HG03460 (cell line): ENCODE measurements at regions not wholly inside any gene's neighbourhood (a gene's known extent, or its start where the extent isn't known, plus 50 kb on each side); places are given as distances from the start of the nearest gene placed in this dataset.
"Not testable (repeated sequence)": the region's sequence is repeated elsewhere in the genome, so short reads cannot be mapped to it uniquely, and the experiment has no call there.

Experiments
- ATAC-seq: cut with Tn5 transposase; IDR thresholded peaks from one replicate; pipeline ENCODE4 v1.9.1; 2021; ENCODE audit not compliant: unreplicated experiment

DNA sequence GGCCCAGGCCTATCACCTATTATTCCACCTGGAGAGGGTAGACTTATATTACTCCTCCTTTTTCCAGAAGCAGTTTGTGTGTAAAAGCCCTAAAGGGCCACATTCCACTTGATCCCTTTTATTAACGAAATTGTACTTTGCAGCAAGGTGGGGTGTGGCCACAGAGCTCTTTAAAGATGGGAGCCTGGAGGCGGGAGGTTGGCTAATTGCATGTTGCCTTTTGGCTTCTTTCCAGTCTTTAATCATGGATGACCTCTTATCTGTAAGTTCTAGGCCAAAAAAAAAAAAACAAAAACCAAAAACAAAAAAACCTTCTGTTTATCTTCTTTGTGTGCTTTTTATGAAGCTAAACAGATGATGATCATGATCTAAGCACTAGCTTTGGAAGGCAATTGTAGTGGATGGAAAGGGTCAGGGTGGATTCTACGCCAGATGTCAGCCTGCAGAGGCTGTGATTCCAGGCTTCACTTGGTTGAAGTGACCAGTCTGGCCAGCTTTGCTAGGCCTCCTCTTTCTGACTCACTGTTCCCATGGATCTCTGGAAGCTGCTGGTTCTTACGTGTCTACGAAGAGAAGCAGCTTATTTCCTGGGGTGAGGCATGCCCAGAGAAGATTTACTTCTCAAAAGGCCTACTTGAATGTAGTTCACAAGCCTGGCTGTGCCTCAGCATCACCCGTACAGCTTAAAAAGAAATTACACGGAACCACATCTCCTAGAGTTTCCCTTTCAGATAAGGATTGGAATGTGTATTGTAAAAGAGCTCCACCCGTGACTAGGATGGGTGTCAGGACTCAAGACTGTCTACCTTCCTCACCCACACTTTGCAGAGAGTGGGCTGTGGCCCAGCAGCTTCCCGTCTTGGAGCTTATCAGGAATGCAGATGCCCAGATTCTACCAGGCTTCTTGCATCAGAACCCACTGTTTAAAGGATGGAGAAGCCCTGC lies 330.9 kb upstream of the C2CD4B start:
- ATAC-seq, result no peak

DNA sequence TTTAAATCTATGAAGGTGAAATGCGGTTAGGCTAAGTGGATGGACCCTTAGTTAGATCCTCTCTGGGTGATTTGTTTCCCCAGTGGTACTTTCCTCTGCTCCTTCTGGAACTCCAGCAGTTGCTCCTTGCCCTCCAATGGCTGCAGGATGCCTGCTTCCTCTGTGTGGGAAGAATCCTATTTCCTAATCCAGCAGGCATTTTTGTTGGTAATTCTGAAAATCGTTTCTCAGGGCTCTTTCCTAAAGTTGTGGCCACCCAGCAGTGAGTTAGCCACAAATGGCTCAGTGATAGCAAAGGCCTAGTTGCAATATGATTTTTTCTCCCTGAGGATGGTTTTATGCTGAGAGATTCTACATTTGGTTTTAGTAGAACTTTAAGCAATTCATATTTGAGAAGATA lies 332.3 kb upstream of the C2CD4B start:
- ATAC-seq, result no peak

DNA sequence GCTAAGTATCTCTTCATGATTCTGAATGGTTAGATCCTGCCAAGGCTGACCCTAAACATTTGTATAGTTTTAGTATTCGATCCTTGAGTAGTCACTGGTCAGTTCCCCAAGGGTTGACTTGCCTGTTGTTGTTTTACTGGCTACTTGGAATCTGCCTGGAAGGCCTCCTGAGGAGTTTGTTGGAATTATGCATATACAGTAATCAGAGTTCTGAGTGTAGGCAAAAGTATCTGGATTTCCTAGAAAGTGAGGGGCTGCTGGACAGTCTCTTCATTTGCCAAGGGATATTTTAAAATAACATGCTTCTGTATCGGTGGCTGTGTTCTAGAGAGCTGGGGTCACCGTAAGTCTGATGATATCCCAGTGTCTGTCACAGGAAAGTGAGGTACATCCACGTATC lies 333.2 kb upstream of the C2CD4B start:
- no peak for ATAC-seq

- no peak for ATAC-seq
Measured at GRCh38 chr15:62498712-62499111, 333.6 kb upstream of the C2CD4B start.

DNA sequence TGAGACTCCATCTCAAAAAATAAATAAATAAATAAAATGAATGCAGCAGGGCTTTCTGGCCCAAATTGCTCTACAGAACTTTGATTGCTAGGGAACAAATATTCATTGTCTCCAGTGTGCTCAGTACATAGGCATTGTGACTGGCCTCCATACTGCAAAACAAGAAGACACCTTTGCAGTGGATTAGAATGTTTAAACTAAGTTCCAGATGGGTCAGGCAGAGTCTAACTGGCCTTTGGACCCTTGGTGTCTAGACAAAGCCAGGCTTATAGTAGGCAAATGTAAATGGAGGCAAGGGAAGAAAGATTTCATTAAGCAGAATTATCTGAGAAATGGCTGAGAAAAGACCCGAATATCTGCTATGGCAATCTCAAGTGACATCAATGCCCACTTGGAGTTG lies 335.2 kb upstream of the C2CD4B start:
- no peak for ATAC-seq

GRCh38 chr15:62502451-62502850 lies 337.4 kb upstream of the C2CD4B start:
- no peak for ATAC-seq

DNA sequence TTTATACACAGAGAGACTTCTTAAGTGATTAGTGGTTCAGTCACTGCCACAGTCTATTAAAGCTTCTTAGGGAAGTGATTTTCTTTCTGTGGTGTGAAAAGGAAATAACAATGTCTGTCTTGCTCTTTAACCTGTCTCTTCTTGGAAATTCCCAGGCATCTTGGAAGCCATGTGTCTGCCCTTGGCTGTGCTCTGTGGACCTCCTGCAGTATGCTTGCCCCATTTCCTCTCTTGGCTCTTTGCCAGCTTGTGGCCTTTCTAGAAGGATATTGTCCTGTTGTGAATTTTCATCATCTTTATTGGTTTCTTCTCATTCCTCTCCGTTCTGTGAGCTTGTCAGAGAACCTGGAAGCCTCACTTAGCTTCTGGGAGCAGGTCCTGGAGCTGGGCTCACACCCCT lies 338.4 kb upstream of the C2CD4B start:
- ATAC-seq, result no peak

- no peak for ATAC-seq
Measured at GRCh38 chr15:62505762-62506161, 340.7 kb upstream of the C2CD4B start.

DNA sequence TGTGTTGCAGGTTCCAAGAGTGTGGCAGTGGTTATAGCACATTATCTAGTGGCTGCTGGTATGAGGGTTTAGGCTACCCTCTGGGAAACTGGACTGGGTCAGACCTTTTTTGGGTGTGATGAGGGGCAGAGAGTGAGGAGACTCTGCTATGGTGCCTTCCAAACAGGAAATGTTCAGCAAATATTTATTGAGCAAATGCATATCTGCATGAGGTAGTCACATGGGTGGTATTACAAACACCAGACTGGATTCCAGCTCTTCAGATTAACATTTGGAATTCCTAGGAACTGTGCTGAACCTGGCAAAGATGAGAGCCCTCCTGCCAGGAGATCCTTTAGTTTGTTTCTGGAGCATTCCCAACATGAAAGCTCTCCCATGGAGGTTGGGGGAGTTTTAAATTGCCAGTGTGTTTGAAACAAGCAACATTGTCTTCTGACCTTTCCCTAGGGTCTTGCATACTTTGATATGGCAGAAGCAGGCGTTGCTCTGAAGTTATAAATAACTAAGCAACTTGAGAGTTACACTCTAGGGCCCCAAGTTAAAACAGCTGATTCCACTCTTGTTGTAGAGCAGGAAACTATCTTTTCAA lies 341.2 kb upstream of the C2CD4B start:
- no peak for ATAC-seq

GRCh38 chr15:62509395-62509958 lies 344.4 kb upstream of the C2CD4B start:
- ATAC-seq, result no peak

DNA sequence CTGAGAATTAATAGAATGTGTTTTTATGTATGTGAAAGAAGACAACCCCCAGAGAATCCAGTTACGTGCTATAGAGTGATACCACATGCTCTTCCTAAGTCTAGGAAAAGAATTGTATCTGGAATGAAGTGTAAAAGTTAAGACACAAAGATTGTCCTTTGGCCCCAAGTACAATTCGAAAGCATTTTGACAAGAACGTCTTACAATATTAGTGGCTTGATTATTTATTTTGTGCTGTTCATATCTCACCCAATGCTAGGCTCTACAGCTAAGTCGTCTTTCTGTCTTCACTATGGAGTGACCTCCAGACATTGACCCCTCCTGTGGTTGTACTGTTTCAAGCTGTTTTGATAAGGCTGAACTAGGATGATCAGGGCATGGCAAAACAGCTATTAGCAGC lies 345.7 kb upstream of the C2CD4B start:
- ATAC-seq, result no peak

DNA sequence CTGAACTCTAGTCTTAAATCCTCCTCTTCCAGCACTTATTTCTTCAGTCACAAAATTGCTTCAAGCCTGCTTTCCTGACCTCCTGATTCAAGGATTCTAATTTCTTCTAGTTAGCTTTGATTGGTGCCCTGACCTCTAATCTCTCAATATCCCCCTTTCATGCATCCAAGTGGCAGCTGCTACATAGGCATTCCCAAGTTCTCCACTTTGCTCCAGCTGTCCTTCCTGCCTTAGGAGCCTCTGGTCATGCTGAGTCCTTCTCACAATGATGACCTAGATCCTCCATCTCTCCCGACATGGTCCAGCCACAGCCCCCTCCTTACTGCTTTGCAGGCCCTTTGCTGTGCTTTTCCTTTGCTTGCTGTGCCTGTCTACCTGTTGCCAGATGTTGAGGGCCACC lies 347.8 kb upstream of the C2CD4B start:
- ATAC-seq, result no peak

GRCh38 chr15:62513893-62514292 lies 348.8 kb upstream of the C2CD4B start:
- ATAC-seq, result no peak

- ATAC-seq, result no peak
Measured at GRCh38 chr15:62515696-62516395, 350.8 kb upstream of the C2CD4B start.

DNA sequence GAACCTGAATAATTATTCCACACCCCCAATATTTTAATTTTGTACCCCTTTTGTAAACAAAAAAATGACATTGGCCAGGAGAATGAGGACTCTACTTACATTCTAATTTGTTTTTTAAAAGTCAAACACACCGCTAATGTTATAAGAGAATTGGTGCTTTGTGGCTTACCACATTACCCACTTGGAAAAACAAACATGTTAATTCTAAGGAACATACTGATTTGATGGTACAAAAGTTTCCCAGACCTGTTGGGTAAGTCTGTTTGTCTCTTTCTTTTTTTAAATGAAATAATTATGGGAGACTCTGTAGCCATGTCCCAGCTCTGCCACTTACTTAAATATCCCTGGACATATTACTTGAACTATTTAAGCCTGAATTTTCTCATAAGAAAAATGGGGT lies 352.5 kb upstream of the C2CD4B start:
- ATAC-seq, result no peak

GRCh38 chr15:62518666-62519065 lies 353.6 kb upstream of the C2CD4B start:
- ATAC-seq, result not testable (repeated sequence)

DNA sequence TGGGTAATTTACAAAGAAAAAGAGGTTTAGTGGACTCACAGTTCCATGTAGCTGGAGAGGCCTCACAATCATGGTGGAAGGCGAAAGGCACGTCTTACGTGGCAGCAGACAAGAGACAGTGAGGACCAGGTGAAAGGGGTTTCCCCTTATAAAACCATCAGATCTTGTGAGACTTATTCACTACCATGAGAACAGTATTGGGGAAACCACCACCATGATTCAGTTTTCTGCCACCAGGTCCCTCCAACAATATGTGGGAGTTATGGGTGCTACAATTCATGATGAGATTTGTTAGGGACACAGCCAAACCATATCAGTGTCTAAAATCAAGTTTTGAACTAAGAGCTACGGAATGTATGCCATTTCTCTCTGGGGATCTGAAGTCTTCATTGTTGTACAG lies 354.8 kb upstream of the C2CD4B start:
- no peak for ATAC-seq

DNA sequence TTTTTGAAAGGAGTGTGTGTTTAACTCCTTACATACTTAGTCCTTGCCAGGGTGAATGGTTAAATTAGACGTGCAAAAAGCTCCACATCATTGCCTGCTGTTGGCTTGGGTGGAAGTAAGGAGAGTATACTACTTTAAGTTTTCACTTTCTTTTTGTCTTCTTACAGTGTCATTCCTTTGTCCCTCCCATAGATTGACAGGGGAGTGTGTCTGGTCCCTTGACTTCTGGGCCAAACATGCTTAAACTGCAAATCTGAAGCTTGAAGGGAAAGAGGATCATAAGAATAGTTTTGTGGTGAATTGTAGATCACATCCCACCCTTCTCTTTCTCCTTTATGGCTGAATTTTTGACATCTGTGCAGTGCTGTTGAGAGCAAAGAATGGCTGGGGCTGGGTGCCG lies 355.8 kb upstream of the C2CD4B start:
- ATAC-seq, result no peak

- ATAC-seq, result no peak
Measured at GRCh38 chr15:62521396-62521795, 356.3 kb upstream of the C2CD4B start.

DNA sequence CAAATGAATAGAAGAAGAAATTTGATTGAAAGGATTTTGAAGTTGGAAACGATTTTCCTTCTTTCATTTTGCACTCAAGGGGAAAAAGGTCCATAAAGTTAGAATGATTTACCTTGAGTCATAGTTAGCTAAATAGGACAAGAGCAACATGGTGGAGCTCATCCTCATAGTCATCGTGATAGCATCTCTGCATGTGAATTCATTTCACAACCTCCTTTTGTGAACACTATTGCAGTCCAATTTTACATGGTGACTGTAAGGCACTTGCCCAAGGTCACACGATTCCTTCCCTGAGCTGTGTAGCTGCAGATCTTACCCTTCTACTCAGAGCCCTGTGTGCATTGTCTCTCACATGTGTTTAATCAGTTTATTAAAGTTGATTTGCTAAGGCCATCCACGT lies 359.8 kb upstream of the C2CD4B start:
- ATAC-seq, result no peak

- no peak for ATAC-seq
Measured at GRCh38 chr15:62527387-62527786, 362.3 kb upstream of the C2CD4B start.

DNA sequence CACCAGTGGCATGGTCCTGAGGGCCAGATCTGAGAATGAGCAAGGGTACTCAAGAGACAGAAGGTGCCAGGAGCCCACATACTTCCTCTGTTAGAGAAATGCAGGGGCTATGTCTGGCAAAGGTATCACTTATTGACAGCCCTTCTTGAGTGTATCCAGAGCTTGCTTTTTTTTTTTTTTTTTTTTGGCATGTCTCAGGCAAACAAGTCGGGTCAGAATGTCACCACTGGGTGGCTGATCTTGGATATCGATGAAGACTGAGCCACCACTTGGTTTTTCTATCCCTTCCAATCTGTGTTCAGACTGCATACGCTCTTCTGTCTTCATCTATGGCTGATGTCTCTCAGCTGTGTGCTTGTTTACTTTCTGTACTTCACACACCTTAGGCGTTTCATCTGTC lies 363.4 kb upstream of the C2CD4B start:
- no peak for ATAC-seq
